A549 (cell line): ENCODE measurements at regions not wholly inside any gene's neighbourhood (a gene's known extent, or its start where the extent isn't known, plus 50 kb on each side); places are given as distances from the start of the nearest gene placed in this dataset.

Source experiments
- ATAC-seq, 2 experiments: fragments of 200-7000 bp in 1 of 2; fragments of >200 bp in 1 of 2; cut with Nextera tagmentation in 1 of 2; cut with Tn5 transposase in 1 of 2; 3 replicates each; pipeline versions ENCODE4 v1.8.0 to v1.9.1; 2018 to 2020; ENCODE audit warnings: mild to moderate bottlenecking in 1 of 2, moderate library complexity in 1 of 2
- CTCF ChIA-PET: fragments of 300-600 bp; sonication (Branson Sonifier 250); formaldehyde crosslinking; extraction: SDS; loops from one replicate; lab custom pipeline; 2021; ENCODE audit warnings: antibody characterized with exemption, inconsistent platforms; lab: Yijun Ruan, JAX
- POLR2A ChIA-PET: fragments of 350-600 bp; formaldehyde crosslinking; extraction: SDS; loops from one replicate; lab custom pipeline; 2021; ENCODE audit warnings: antibody characterized with exemption, inconsistent platforms; lab: Yijun Ruan, JAX
- DNase-seq, 2 experiments: peaks; one replicate each; pipeline versions ENCODE4 v3.0.0 to v3.0.0-alpha.2; 2011 to 2016; ENCODE audit warnings: low read depth in 1 of 2, low spot score in 1 of 2
- FAIRE-seq: peaks from 2 replicates; lab custom pipeline; 2011; peaks lifted over from hg19 to GRCh38; lab: Jason Lieb, UNC
- H3K27ac ChIP-seq, 2 experiments: fragments of >200 bp; sonication (Bioruptor Twin); formaldehyde crosslinking; 3 replicates each; pipeline ENCODE4 v1.5.1; 2016 to 2017
- H3K4me1 ChIP-seq: fragments of >200 bp; sonication (Bioruptor Twin); formaldehyde crosslinking; 3 replicates; pipeline ENCODE4 v1.6.1; 2016
- H3K4me2 ChIP-seq: fragments of >200 bp; sonication (Bioruptor Twin); formaldehyde crosslinking; 3 replicates; pipeline ENCODE4 v1.6.1; 2016
- H3K4me3 ChIP-seq: fragments of >200 bp; sonication (Bioruptor Twin); formaldehyde crosslinking; 3 replicates; pipeline ENCODE4 v1.5.1; 2016
- H3K9me3 ChIP-seq: fragments of >200 bp; sonication (Bioruptor Twin); formaldehyde crosslinking; 3 replicates; pipeline ENCODE4 v1.6.1; 2016
- BHLHE40 ChIP-seq: IDR thresholded peaks from 2 replicates; pipeline ENCODE4 v1.6.1; 2012; ENCODE audit warnings: low read depth, low read length, inconsistent platforms
- CBX2 ChIP-seq: fragments of 200-600 bp; sonication (generic); IDR thresholded peaks from 2 replicates; pipeline ENCODE4 v1.6.1; 2016; ENCODE audit warnings: low read depth, mild to moderate bottlenecking, borderline replicate concordance
- CBX8 ChIP-seq: fragments of 200-600 bp; sonication (generic); IDR thresholded peaks from 2 replicates; pipeline ENCODE4 v1.6.1; 2016
- CEBPB ChIP-seq, 2 experiments: fragments of >200 bp in 1 of 2; sonication (Bioruptor Twin) in 1 of 2; formaldehyde crosslinking in 1 of 2; IDR thresholded peaks; 2 replicates each; pipeline ENCODE4 v1.6.1; 2012 to 2016
- CHD2 ChIP-seq: fragments of 150-350 bp; IDR thresholded peaks from 2 replicates; pipeline ENCODE4 v1.6.1; 2014; ENCODE audit warnings: low read length; ENCODE audit not compliant: partially characterized antibody
- CHD4 ChIP-seq: fragments of 200-600 bp; sonication (generic); IDR thresholded peaks from 2 replicates; pipeline ENCODE4 v1.6.1; 2016; ENCODE audit warnings: antibody characterized with exemption, mild to moderate bottlenecking, borderline replicate concordance
- EHMT2 ChIP-seq: fragments of 200-600 bp; sonication (generic); IDR thresholded peaks from 2 replicates; pipeline ENCODE4 v1.6.1; 2016; ENCODE audit warnings: antibody characterized with exemption, low read depth, mild to moderate bottlenecking, moderate library complexity
- ELK1 ChIP-seq: fragments of 150-350 bp; IDR thresholded peaks from 2 replicates; pipeline ENCODE4 v1.6.1; 2014; ENCODE audit warnings: low read depth, mild to moderate bottlenecking, low read length
- ESRRA ChIP-seq: fragments of 150-350 bp; IDR thresholded peaks from 2 replicates; pipeline ENCODE4 v1.6.1; 2014; ENCODE audit warnings: mild to moderate bottlenecking, low read length, borderline replicate concordance
- FOSL2 ChIP-seq, 2 experiments: fragments of 450-650 bp in 1 of 2; fragments of >200 bp in 1 of 2; sonication (Bioruptor Twin) in 1 of 2; formaldehyde crosslinking; IDR thresholded peaks; 2 replicates each; pipeline versions ENCODE4 v1.5.0 to v1.6.1; 2016 to 2020; ENCODE audit warnings: mild to moderate bottlenecking in 1 of 2, moderate library complexity in 1 of 2
- FOXS1 ChIP-seq: fragments of 250-450 bp; sonication (Bioruptor Pico); IDR thresholded peaks from 2 replicates; pipeline ENCODE4 v1.5.0; 2020; ENCODE audit warnings: mild to moderate bottlenecking, moderate library complexity
- HDAC2 ChIP-seq: fragments of 200-600 bp; sonication (generic); IDR thresholded peaks from 2 replicates; pipeline ENCODE4 v1.6.1; 2016
- HOXA7 ChIP-seq: fragments of 250-450 bp; sonication (Bioruptor Pico); IDR thresholded peaks from 2 replicates; pipeline ENCODE4 v1.5.0; 2020; ENCODE audit warnings: mild to moderate bottlenecking, moderate library complexity
- JUNB ChIP-seq: fragments of >200 bp; sonication (Bioruptor Twin); formaldehyde crosslinking; IDR thresholded peaks from 2 replicates; pipeline ENCODE4 v1.6.1; 2016
- KDM1A ChIP-seq: fragments of 200-600 bp; sonication (generic); IDR thresholded peaks from 2 replicates; pipeline ENCODE4 v1.6.1; 2016; ENCODE audit warnings: low read depth, mild to moderate bottlenecking
- MAFK ChIP-seq: fragments of 450-650 bp; IDR thresholded peaks from 2 replicates; pipeline ENCODE4 v1.6.1; 2014; ENCODE audit not compliant: partially characterized antibody
- MAZ ChIP-seq: fragments of 150-350 bp; IDR thresholded peaks from 2 replicates; pipeline ENCODE4 v1.6.1; 2014; ENCODE audit warnings: antibody characterized with exemption, low read depth, low read length, borderline replicate concordance
- NPAS2 ChIP-seq: fragments of 250-450 bp; sonication (Bioruptor Pico); IDR thresholded peaks from 2 replicates; pipeline ENCODE4 v1.8.0; 2022; ENCODE audit warnings: mild to moderate bottlenecking, moderate library complexity, borderline replicate concordance
- NR3C1 ChIP-seq: fragments of >200 bp; sonication (Bioruptor Twin); formaldehyde crosslinking; IDR thresholded peaks from 3 replicates; pipeline ENCODE4 v1.6.1; 2017
- POLR2AphosphoS2 ChIP-seq: conservative IDR thresholded peaks from 2 replicates; pipeline ENCODE4 v1.6.1; 2012; ENCODE audit warnings: low read length, improper control_type of control experiment, inconsistent platforms
- RARB ChIP-seq: fragments of 250-450 bp; sonication (Bioruptor Pico); IDR thresholded peaks from 2 replicates; pipeline ENCODE4 v1.8.0; 2021; ENCODE audit warnings: mild to moderate bottlenecking, moderate library complexity
- RFX5 ChIP-seq: fragments of 450-650 bp; IDR thresholded peaks from 2 replicates; pipeline ENCODE4 v1.7.1; 2014; ENCODE audit warnings: antibody characterized with exemption, mild to moderate bottlenecking, moderate library complexity
- RNF2 ChIP-seq: fragments of 200-600 bp; sonication (generic); IDR thresholded peaks from 2 replicates; pipeline ENCODE4 v1.6.1; 2016; ENCODE audit warnings: low read depth, mild to moderate bottlenecking, antibody characterized with exemption, moderate library complexity, borderline replicate concordance
- SMC3 ChIP-seq: fragments of >200 bp; sonication (Bioruptor Twin); formaldehyde crosslinking; IDR thresholded peaks from 3 replicates; pipeline ENCODE4 v1.6.1; 2018; ENCODE audit warnings: inconsistent platforms
- ZC3H11A ChIP-seq: fragments of 450-650 bp; IDR thresholded peaks from 2 replicates; pipeline ENCODE4 v1.6.1; 2014; ENCODE audit warnings: antibody characterized with exemption, mild to moderate bottlenecking
- ZFP36 ChIP-seq: fragments of 450-650 bp; IDR thresholded peaks from 2 replicates; pipeline ENCODE4 v1.6.1; 2014; ENCODE audit warnings: borderline replicate concordance; ENCODE audit not compliant: partially characterized antibody
- ZSCAN20 ChIP-seq: fragments of 250-450 bp; sonication (Bioruptor Pico); IDR thresholded peaks from 2 replicates; pipeline ENCODE4 v1.8.0; 2022; ENCODE audit warnings: mild to moderate bottlenecking, moderate library complexity
- WGBS: methylation state at CpG from one replicate; pipeline ENCODE4 v1.1.6; 2017; ENCODE audit errors: missing lambda C conversion rate; 5-methylcytosine and 5-hydroxymethylcytosine counted together
- TF ChIP-seq, protein P1 (sequence below): IDR thresholded peaks from 2 replicates; pipeline ENCODE4 v1.6.1; 2012; ENCODE audit warnings: low read depth, borderline replicate concordance
- TF ChIP-seq, protein P2 (sequence below): fragments of >200 bp; sonication (Bioruptor Twin); formaldehyde crosslinking; IDR thresholded peaks from 2 replicates; pipeline ENCODE4 v1.6.1; 2016
- TF ChIP-seq, protein P3 (sequence below): IDR thresholded peaks from 2 replicates; pipeline ENCODE4 v1.6.1; 2012
- TF ChIP-seq, protein P4 (sequence below): fragments of >200 bp; sonication (Bioruptor Twin); formaldehyde crosslinking; IDR thresholded peaks from 3 replicates; pipeline ENCODE4 v1.6.1; 2016

DNA sequence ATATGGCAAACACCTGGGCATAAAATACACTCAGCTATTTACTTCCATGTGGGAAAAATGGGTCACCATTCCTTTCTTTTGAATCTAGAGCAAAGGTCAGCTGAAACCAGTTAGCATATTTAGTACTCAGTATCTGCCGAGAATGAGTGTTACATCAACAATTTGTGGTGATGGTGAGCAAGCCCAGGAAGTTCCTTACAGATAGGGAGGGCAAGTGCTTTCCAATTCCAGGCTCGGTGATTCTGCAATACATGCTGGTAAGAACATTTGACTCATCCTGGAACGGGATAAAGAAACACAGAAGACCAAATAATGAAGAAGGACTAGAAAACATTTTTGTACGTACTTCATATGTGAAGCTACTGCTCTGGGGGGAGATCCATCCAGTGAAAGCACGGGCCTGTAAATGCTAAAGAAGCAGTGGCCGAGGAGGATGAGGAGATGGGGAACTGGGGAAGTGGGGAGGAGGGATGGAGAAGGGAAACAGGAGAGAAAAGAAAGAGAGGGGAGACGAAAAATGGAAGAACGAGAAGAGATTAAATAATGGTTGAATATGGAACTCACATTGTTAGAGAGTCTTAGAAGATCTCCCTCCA is 251.9 kb downstream of the TTC32 start:
- peak overlapping the region; percentile 65 to 69; a peak in 5 of 6 replicates for H3K27ac ChIP-seq
- FAIRE-seq (no peak), DNase-seq (peak in 1 of 2 experiments; percentile 73), ATAC-seq (peak; percentile 70 to 73; a peak in 5 of 6 replicates)
- TF ChIP-seq KDM1A (no peak), ZSCAN20 (no peak), JUNB (peak; percentile 62; the same call in 1 of the 2 replicates), FOSL2 (IDR thresholded peaks at IDR 0.05) (no peak; the same call in 1 of the 2 replicates), FOSL2 (CRISPR knock-in tag; IDR thresholded peaks at IDR 0.05) (peak; percentile 33), CEBPB (IDR thresholded peaks at IDR 0.05) (peak; percentile 25 to 41; a peak in 1 of 4 replicates), MAFK (peak; percentile 5), SMC3 (0 out of 3 replicates have a peak, but pooled peaks have one; percentile 20)
- 48% methylated on average over 8 of the region's 8 CpGs for WGBS
- H3K4me3 ChIP-seq, result no peak overlapping the region
- H3K4me1 ChIP-seq, result peaks cover 27% of the 10 kb centered on the region
- POLR2A ChIA-PET, result no interaction called here
- H3K9me3 ChIP-seq, result no peaks in the 10 kb centered on the region
- CTCF ChIA-PET, result interaction anchor here (0.6 to 2.1 kb wide), 8 partner anchors 9 to 420 kb away, joined by 3 to 6 read pairs (median 3); no protein-coding TSS in a partner anchor
- H3K4me2 ChIP-seq, result peak overlapping the region; percentile 44

GRCh38 chr2:19649142-19649541 is 252.6 kb downstream of the TTC32 start:
- peak in 1 of 2 experiments; percentile 67; a peak in 3 of 6 replicates for ATAC-seq
- H3K27ac ChIP-seq, result peak overlapping the region; percentile 65 to 68
- no peak for FAIRE-seq
- TF ChIP-seq MAZ, result no peak
- TF ChIP-seq, all 56 proteins: peak for 0
- peak overlapping the region; percentile 44 for H3K4me2 ChIP-seq
- no peaks in the 10 kb centered on the region for H3K9me3 ChIP-seq
- ChIA-PET POLR2A (no interaction called here), CTCF (interaction anchor here (1.0 to 2.1 kb wide), 5 partner anchors 9 to 279 kb away, joined by 3 to 6 read pairs (median 3); no protein-coding TSS in a partner anchor)
- no peak overlapping the region for H3K4me3 ChIP-seq
- DNase-seq, result peak in 1 of 2 experiments; percentile 32
- WGBS, result 90% methylated on average over 1 of the region's 1 CpG
- peaks cover 27% of the 10 kb centered on the region for H3K4me1 ChIP-seq

- DNase-seq, result peak; percentile 31 to 66
- WGBS, result 0% methylated on average over 1 of the region's 1 CpG
- ATAC-seq, result peak; percentile 74 to 83
- TF ChIP-seq JUNB, result peak; percentile 77
- no peak for TF ChIP-seq POLR2AphosphoS2
- TF ChIP-seq CHD4, result no peak
- TF ChIP-seq RNF2, result no peak
- TF ChIP-seq ZFP36, result no peak
- no peak for TF ChIP-seq CBX8
- TF ChIP-seq FOSL2 (IDR thresholded peaks at IDR 0.05), result peak; percentile 66
- TF ChIP-seq FOSL2 (CRISPR knock-in tag; IDR thresholded peaks at IDR 0.05), result peak; percentile 66
- TF ChIP-seq, protein P1, sequence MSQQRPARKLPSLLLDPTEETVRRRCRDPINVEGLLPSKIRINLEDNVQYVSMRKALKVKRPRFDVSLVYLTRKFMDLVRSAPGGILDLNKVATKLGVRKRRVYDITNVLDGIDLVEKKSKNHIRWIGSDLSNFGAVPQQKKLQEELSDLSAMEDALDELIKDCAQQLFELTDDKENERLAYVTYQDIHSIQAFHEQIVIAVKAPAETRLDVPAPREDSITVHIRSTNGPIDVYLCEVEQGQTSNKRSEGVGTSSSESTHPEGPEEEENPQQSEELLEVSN, result no peak
- TF ChIP-seq ESRRA, result no peak
- TF ChIP-seq CBX2, result no peak
- TF ChIP-seq, protein P2, sequence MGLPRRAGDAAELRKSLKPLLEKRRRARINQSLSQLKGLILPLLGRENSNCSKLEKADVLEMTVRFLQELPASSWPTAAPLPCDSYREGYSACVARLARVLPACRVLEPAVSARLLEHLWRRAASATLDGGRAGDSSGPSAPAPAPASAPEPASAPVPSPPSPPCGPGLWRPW, result no peak; the same call in 1 of the 2 replicates
- TF ChIP-seq HOXA7 (CRISPR knock-in tag), result no peak
- no peak for TF ChIP-seq NPAS2 (CRISPR knock-in tag)
- no peak for TF ChIP-seq FOXS1 (CRISPR knock-in tag)
- TF ChIP-seq, protein P3, sequence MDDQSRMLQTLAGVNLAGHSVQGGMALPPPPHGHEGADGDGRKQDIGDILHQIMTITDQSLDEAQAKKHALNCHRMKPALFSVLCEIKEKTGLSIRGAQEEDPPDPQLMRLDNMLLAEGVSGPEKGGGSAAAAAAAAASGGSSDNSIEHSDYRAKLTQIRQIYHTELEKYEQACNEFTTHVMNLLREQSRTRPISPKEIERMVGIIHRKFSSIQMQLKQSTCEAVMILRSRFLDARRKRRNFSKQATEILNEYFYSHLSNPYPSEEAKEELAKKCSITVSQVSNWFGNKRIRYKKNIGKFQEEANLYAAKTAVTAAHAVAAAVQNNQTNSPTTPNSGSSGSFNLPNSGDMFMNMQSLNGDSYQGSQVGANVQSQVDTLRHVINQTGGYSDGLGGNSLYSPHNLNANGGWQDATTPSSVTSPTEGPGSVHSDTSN, result no peak
- TF ChIP-seq RARB, result no peak
- TF ChIP-seq NR3C1, result no peak
- TF ChIP-seq HDAC2, result no peak
- TF ChIP-seq EHMT2, result no peak
- TF ChIP-seq RFX5, result no peak
- TF ChIP-seq, protein P4, sequence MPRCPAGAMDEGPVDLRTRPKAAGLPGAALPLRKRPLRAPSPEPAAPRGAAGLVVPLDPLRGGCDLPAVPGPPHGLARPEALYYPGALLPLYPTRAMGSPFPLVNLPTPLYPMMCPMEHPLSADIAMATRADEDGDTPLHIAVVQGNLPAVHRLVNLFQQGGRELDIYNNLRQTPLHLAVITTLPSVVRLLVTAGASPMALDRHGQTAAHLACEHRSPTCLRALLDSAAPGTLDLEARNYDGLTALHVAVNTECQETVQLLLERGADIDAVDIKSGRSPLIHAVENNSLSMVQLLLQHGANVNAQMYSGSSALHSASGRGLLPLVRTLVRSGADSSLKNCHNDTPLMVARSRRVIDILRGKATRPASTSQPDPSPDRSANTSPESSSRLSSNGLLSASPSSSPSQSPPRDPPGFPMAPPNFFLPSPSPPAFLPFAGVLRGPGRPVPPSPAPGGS, result no peak
- no peak for TF ChIP-seq ELK1
- TF ChIP-seq BHLHE40, result no peak
- no peak for TF ChIP-seq CHD2
- no peak for TF ChIP-seq ZC3H11A
These were observed 253.2 kb downstream of the TTC32 start for GRCh38 chr2:19648583-19648982.

More at GRCh38 chr2:19648583-19648982, 253.2 kb downstream of the TTC32 start:
- CTCF ChIA-PET, result interaction anchor here (1.3 kb wide), 1 partner anchor 41 kb away, joined by 3 read pairs; no protein-coding TSS in a partner anchor
- Histone ChIP-seq H3K27ac (peak overlapping the region; percentile 65 to 68; a peak in 4 of 6 replicates), H3K4me2 (peak overlapping the region; percentile 44), H3K9me3 (no peaks in the 10 kb centered on the region), H3K4me3 (no peak overlapping the region), H3K4me1 (peaks cover 27% of the 10 kb centered on the region)
- no peak for FAIRE-seq
- POLR2A ChIA-PET, result no interaction called here
